Endothelial cell (in vitro differentiated cells): ENCODE measurements at regions not wholly inside any gene's neighbourhood (a gene's known extent, or its start where the extent isn't known, plus 50 kb on each side); places are given as distances from the start of the nearest gene placed in this dataset.
"Not testable (repeated sequence)": the region's sequence is repeated elsewhere in the genome, so short reads cannot be mapped to it uniquely, and the experiment has no call there.

Source experiments
- DNase-seq: peaks from one replicate; pipeline ENCODE4 v3.0.0; 2021; ENCODE audit warnings: low spot score
- H3K27ac Mint-ChIP-seq: one replicate; pipeline ENCODE4 v1.8.0; 2021; ENCODE audit warnings: mixed read lengths, inconsistent platforms; ENCODE audit not compliant: unreplicated experiment
- H3K27me3 Mint-ChIP-seq: one replicate; pipeline ENCODE4 v1.8.0; 2021; ENCODE audit warnings: mild to moderate bottlenecking, moderate library complexity, mixed read lengths, inconsistent platforms; ENCODE audit not compliant: unreplicated experiment
- H3K36me3 Mint-ChIP-seq: one replicate; pipeline ENCODE4 v1.8.0; 2021; ENCODE audit warnings: mild to moderate bottlenecking, low read depth, mixed read lengths, inconsistent platforms; ENCODE audit not compliant: unreplicated experiment
- H3K4me1 Mint-ChIP-seq: one replicate; pipeline ENCODE4 v1.8.0; 2021; ENCODE audit warnings: mild to moderate bottlenecking, mixed read lengths, inconsistent platforms; ENCODE audit not compliant: unreplicated experiment
- H3K4me3 Mint-ChIP-seq: one replicate; pipeline ENCODE4 v1.8.0; 2021; ENCODE audit warnings: mild to moderate bottlenecking, mixed read lengths, inconsistent platforms; ENCODE audit not compliant: unreplicated experiment
- H3K9me3 Mint-ChIP-seq: one replicate; pipeline ENCODE4 v1.8.0; 2021; ENCODE audit warnings: mixed read lengths, inconsistent platforms; ENCODE audit not compliant: unreplicated experiment
- CTCF ChIP-seq: fragments of 200-600 bp; sonication (generic); IDR thresholded peaks from one replicate; pipeline ENCODE4 v1.5.0; 2021; ENCODE audit warnings: antibody characterized with exemption; ENCODE audit not compliant: unreplicated experiment

GRCh38 chr2:105514576-105514975, 115.7 kb upstream of the FHL2 start:
- Mint-ChIP-seq H3K27me3 (no peaks in the 10 kb centered on the region), H3K9me3 (no peaks in the 10 kb centered on the region), H3K27ac (no peak overlapping the region), H3K4me1 (peaks cover 3% of the 10 kb centered on the region), H3K36me3 (no peaks in the 10 kb centered on the region), H3K4me3 (no peak overlapping the region)
- no peak for TF ChIP-seq CTCF
- no peak for DNase-seq

DNA sequence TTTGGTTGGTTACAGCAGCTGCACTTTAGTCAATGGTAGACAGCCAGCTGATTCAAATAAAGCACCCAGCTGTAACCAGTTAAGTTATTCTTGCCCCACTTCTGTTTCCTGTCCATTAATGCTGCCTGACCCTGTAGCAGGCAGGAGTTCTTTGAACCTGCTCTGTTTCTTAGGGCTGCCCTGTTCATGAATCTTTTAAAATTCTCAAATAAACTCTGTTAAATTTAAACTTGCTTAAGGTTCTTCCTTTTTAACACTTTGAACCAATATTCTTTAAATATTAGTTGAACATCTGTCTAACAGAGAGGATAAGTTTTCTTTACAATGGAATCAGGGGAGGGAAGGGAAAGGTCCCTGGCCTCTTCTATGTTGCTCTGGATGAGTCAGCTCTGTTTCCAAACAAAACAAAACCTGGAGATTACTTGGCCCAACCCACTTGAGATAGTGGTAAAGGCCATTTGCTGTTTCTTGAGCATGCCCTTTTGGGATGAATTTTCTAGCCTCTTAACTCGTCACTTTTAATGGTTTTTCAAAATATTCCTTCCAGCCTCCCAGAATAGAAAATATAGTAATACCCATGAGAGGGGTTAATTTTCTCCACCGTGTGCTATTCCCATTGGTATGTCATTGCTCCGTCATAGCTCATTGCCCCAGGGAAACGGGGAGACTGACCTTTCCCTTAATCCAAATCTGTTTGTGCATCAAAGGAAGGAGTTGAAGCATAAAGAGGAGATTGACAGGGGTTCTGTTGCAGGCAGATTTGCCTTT, 112.1 kb upstream of the FHL2 start:
- H3K27ac Mint-ChIP-seq = no peak overlapping the region
- DNase-seq = no peak

DNA sequence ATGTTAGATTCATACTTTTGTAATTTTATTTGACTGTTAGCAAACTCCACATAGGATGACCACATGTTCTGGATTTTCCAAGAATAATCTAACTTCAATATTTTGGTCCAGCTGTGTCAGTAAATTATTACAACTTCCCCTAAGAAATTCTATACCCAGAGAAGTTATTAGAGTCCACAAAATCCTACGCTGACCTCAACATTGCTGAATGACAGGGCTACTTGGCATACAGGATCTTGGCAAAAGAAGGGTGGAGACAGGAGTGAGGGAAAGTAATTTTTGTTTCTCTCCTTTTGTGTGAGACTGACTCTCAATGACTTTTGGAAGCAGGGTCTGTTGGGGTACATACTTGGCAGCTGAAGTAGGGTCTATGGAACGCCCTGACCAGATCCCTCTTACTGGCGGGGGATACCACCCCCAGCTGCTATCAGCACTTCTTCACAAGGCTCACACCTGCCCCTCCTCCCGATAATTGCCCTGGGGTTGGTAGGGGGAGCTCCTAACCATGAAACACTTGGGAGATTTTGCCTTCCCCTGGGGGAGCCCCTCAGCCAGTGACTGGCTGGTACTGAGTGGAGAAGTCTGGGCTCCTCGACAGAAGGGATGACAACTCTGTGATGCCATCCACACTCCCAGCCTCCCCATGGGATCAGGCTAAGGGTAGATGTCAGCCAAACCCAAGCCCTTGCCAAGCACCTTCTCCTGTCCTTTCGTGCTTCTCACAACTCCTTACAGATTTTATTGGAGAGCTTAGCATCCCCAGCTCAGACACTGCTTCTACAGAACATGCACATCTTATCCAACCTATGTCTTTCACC, 110.6 kb upstream of the FHL2 start:
- H3K9me3 Mint-ChIP-seq = no peaks in the 10 kb centered on the region
- H3K27ac Mint-ChIP-seq = no peak overlapping the region
- H3K4me3 Mint-ChIP-seq = no peak overlapping the region
- H3K36me3 Mint-ChIP-seq = no peaks in the 10 kb centered on the region
- TF ChIP-seq CTCF = no peak
- H3K4me1 Mint-ChIP-seq = no peaks in the 10 kb centered on the region
- DNase-seq = no peak
- peaks cover 1% of the 10 kb centered on the region for H3K27me3 Mint-ChIP-seq

More for the DNA sequence above, 112.1 kb upstream of the FHL2 start:
- Mint-ChIP-seq H3K36me3 (no peaks in the 10 kb centered on the region), H3K9me3 (no peaks in the 10 kb centered on the region), H3K27me3 (no peaks in the 10 kb centered on the region), H3K4me3 (no peak overlapping the region), H3K4me1 (no peaks in the 10 kb centered on the region)
- no peak for TF ChIP-seq CTCF

DNA sequence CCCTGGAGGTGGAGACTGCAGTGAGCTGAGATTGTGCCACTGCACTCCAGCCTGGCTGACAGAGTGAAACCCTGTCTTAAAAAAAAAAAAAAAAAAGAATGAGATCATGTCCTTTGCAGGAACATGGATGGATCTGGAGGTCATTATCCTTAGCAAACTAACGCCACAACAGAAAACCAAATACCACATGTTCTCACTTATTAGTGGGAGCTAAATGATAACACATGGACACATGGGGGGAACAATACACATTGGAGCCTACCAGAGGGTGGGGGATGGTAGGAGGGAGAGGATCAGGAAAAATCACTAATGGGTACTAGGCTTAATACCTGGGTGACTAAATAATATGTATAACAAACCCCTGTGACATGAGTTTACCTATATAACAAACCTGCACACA, 108.0 kb upstream of the FHL2 start:
- not testable (repeated sequence) for H3K4me1 Mint-ChIP-seq, H3K4me3 Mint-ChIP-seq, DNase-seq, H3K27ac Mint-ChIP-seq, H3K9me3 Mint-ChIP-seq, H3K36me3 Mint-ChIP-seq, H3K27me3 Mint-ChIP-seq

- no peaks in the 10 kb centered on the region for H3K36me3 Mint-ChIP-seq
- peaks cover 7% of the 10 kb centered on the region for H3K4me1 Mint-ChIP-seq
- no peak overlapping the region for H3K27ac Mint-ChIP-seq
- H3K27me3 Mint-ChIP-seq = peaks cover 1% of the 10 kb centered on the region
- no peak for TF ChIP-seq CTCF
- no peaks in the 10 kb centered on the region for H3K9me3 Mint-ChIP-seq
- DNase-seq = no peak
- no peak overlapping the region for H3K4me3 Mint-ChIP-seq
Measured at GRCh38 chr2:105504459-105504858, 105.6 kb upstream of the FHL2 start.
